ENCODE measurements at regions not wholly inside any gene's neighbourhood (a gene's known extent, or its start where the extent isn't known, plus 50 kb on each side); places are given as distances from the start of the nearest gene placed in this dataset.

DNA sequence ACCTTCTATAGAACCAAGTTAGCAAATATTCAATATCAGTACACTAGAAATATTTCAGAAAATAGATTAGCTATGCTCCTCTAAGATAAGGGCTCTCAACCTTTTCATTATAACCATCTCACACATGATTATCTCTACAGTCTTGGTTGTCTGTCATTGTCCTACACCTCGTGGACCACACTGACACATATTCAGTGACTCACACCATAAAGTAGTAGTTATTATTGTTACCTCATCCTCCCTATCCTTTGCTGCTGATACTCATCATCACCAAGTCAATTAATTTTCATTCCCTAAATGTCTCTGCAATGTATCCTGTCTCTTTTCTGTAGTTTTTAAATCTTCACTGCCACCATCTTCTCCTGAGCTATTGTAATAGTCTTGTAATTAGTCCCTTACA is 1309.2 kb upstream of the C9orf72 start:
- FAIRE-seq, result no peak
- no peak for DNase-seq (ENCODE audit: low read depth in 1 of 2, low spot score in 2 of 2)
- H4K91ac ChIP-seq (replicated peaks; ENCODE audit: insufficient read length, low read length), result no peak overlapping the region
- no peak overlapping the region for H2BK12ac ChIP-seq (ENCODE audit: low read depth, low read length)
- no peaks in the 10 kb centered on the region for H3K4me1 ChIP-seq (replicated peaks in 1 of 4; ENCODE audit: control insufficient read depth in 3 of 4, insufficient read depth in 4 of 4, low read length in 3 of 4)
- H3K27ac ChIP-seq (ENCODE audit: low read depth, low read length), result no peak overlapping the region
- no peaks in the 10 kb centered on the region for H3K79me2 ChIP-seq (ENCODE audit: control insufficient read depth in 1 of 2, insufficient read depth in 2 of 2, low read length in 2 of 2)
- ChIA-PET POLR2A (ENCODE audit: partially characterized antibody) (no interaction called here), CTCF (ENCODE audit: partially characterized antibody) (interaction anchor here (0.6 to 0.7 kb wide), 2 partner anchors 14 to 1263 kb away, joined by 3 to 4 read pairs; no protein-coding TSS in a partner anchor)
- H3K27me3 ChIP-seq (replicated peaks in 1 of 4; ENCODE audit: control insufficient read depth in 3 of 4, extremely low read depth in 1 of 4, insufficient read depth in 3 of 4, low read length in 3 of 4), result no peaks in the 10 kb centered on the region
- H3K14ac ChIP-seq (ENCODE audit: insufficient read length), result no peak overlapping the region
- no peak overlapping the region for H2AK5ac ChIP-seq (ENCODE audit: low read depth, low read length)
- no peak overlapping the region for H2BK20ac ChIP-seq (ENCODE audit: low read length)
- no peak overlapping the region for H3K23ac ChIP-seq (ENCODE audit: insufficient read length)
- H4K20me1 ChIP-seq (replicated peaks in 1 of 2; ENCODE audit: control insufficient read depth in 1 of 2, insufficient read depth in 2 of 2, low read length in 2 of 2), result no peaks in the 10 kb centered on the region
- no peak overlapping the region for H2BK120ac ChIP-seq (replicated peaks; ENCODE audit: low read depth, low read length)
- no peaks in the 10 kb centered on the region for H3K23me2 ChIP-seq (ENCODE audit: low read depth, low read length)
- H3K18ac ChIP-seq (ENCODE audit: extremely low read depth, low read length), result no peak overlapping the region
- H3K36me3 ChIP-seq (ENCODE audit: control insufficient read depth in 2 of 4, insufficient read depth in 4 of 4, low read length in 3 of 4), result no peaks in the 10 kb centered on the region
- no peak overlapping the region for H3K4me2 ChIP-seq (ENCODE audit: insufficient read depth in 1 of 2, low read depth in 2 of 2, low read length in 2 of 2)
- no peak overlapping the region for H3K9ac ChIP-seq (replicated peaks in 1 of 4; ENCODE audit: extremely low read depth in 1 of 4, low read depth in 3 of 4, low read length in 3 of 4)
- H3K9me3 ChIP-seq (ENCODE audit: insufficient read depth in 2 of 2, low read depth in 1 of 2, low read length in 1 of 2), result no peaks in the 10 kb centered on the region
- H2AFZ ChIP-seq (ENCODE audit: low read length), result no peak overlapping the region
- H2BK15ac ChIP-seq (ENCODE audit: low read length), result no peak overlapping the region
- no peak overlapping the region for H4K8ac ChIP-seq (ENCODE audit: extremely low read depth, insufficient read depth, low read length)
- no peak overlapping the region for H2BK5ac ChIP-seq (ENCODE audit: low read depth, low read length)
- no peak overlapping the region for H3K4me3 ChIP-seq (ENCODE audit: extremely low read depth in 1 of 4, insufficient read depth in 2 of 4, low read depth in 3 of 4, low read length in 4 of 4)
- H3K4ac ChIP-seq (replicated peaks; ENCODE audit: insufficient read length, low read depth, low read length), result no peak overlapping the region
- no peak overlapping the region for H3K56ac ChIP-seq (replicated peaks; ENCODE audit: insufficient read length, low read depth, low read length)
- no peaks in the 10 kb centered on the region for H3K79me1 ChIP-seq (ENCODE audit: low read depth, low read length)
- WGBS, 2 experiments (ENCODE audit: extremely low coverage in 1 of 2, insufficient coverage in 1 of 2, insufficient read length in 1 of 2, insufficient replicate concordance in 2 of 2, low coverage in 1 of 2, low lambda C conversion rate in 2 of 2, missing lambda C conversion rate in 1 of 2), result 0% methylated on average over 1 of the region's 1 CpG; no CpG with 5 or more reads in 1 of the 2 experiments
- no peak overlapping the region for H4K5ac ChIP-seq (ENCODE audit: insufficient read length, low read depth, low read length)
- TF ChIP-seq POLR2A (IDR thresholded peaks at IDR 0.05; ENCODE audit: control extremely low read depth in 1 of 2, low read depth in 2 of 2, low read length in 2 of 2), result no peak
